Prostate gland (tissue), 2 donors: ENCODE measurements at regions not wholly inside any gene's neighbourhood (a gene's known extent, or its start where the extent isn't known, plus 50 kb on each side); places are given as distances from the start of the nearest gene placed in this dataset.
"Not testable (repeated sequence)": the region's sequence is repeated elsewhere in the genome, so short reads cannot be mapped to it uniquely, and the experiment has no call there.

ENCODE experiments used
- DNase-seq: peaks from one replicate; pipeline ENCODE4 v3.0.0-alpha.2; 2019; ENCODE audit warnings: low spot score
- H3K27ac ChIP-seq, 2 donors: fragments of 200-600 bp; sonication (generic); 2 replicates each; pipeline ENCODE4 v1.5.1; 2017 to 2019
- H3K27me3 ChIP-seq: fragments of 200-600 bp; sonication (generic); replicated peaks from 2 replicates; pipeline ENCODE4 v1.5.1; 2019; ENCODE audit not compliant: insufficient read depth
- H3K36me3 ChIP-seq, 2 donors: fragments of 200-600 bp; sonication (generic); 1 replicate in 1 of 2; 2 replicates in 1 of 2; pipeline versions ENCODE4 v1.5.1 to v1.8.1; 2017 to 2019
- H3K4me1 ChIP-seq: fragments of 200-600 bp; sonication (generic); replicated peaks from 2 replicates; pipeline ENCODE4 v1.5.1; 2019
- H3K4me3 ChIP-seq, 2 donors: fragments of 200-600 bp; sonication (generic); 2 replicates each; pipeline ENCODE4 v1.5.1; 2017 to 2019
- H3K9me3 ChIP-seq: fragments of 200-600 bp; sonication (generic); 2 replicates; pipeline ENCODE4 v1.5.1; 2017
- POLR2A ChIP-seq: fragments of 450-650 bp; IDR thresholded peaks from one replicate; pipeline ENCODE4 v1.6.1; 2016; ENCODE audit warnings: antibody characterized with exemption, mild to moderate bottlenecking
- POLR2AphosphoS5 ChIP-seq: sonication (generic); formaldehyde crosslinking; IDR thresholded peaks from one replicate; pipeline ENCODE4 v1.6.1; 2017; ENCODE audit warnings: antibody characterized with exemption
- WGBS: methylation state at CpG from one replicate; pipeline ENCODE4 v1.1.5; 2018; 5-methylcytosine and 5-hydroxymethylcytosine counted together
- intact Hi-C: fragments of 100-400 bp; cut with DNase I; formaldehyde crosslinking; loops from one replicate; pipeline ENCODE4 v1.14.2; 2022
- TF ChIP-seq, protein P1 (sequence below), 4 experiments: fragments of 200-600 bp in 2 of 4; fragments of 450-650 bp in 2 of 4; sonication (generic) in 2 of 4; IDR thresholded peaks; 1 replicate in 3 of 4; 2 replicates in 1 of 4; pipeline ENCODE4 v1.5.1; 2016 to 2019; ENCODE audit warnings: antibody characterized with exemption in 4 of 4, mild to moderate bottlenecking in 2 of 4, moderate library complexity in 2 of 4

DNA sequence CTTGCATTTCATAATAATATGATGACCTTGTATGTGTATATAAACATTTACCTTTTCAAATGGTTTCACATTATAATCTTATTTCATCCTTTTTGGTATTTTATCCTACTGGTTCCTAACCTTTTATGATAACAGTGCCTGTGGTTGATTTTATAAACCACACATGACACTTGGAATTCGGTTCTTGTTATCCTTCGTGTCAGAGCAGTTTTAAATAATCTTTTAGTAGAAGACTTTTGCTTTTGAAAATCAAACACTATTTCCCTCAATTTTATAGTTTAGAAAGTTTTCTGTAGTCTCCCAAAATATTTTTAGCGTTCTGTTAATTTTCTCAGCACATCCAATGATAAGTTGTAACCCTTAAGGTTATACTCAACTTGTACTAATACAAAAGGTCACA lies 676.8 kb downstream of the RAPGEF2 start:
- intact Hi-C loops, result no loop called here
- no peak for DNase-seq
- 62% methylated on average over 3 of the region's 3 CpGs for WGBS
- Histone ChIP-seq H3K36me3 (no peaks in the 10 kb centered on the region), H3K4me3 (no peak overlapping the region), H3K27ac (no peak overlapping the region), H3K27me3 (no peaks in the 10 kb centered on the region), H3K4me1 (no peaks in the 10 kb centered on the region), H3K9me3 (no peaks in the 10 kb centered on the region)
- TF ChIP-seq POLR2A (no peak), POLR2AphosphoS5 (no peak)
- TF ChIP-seq, protein P1, sequence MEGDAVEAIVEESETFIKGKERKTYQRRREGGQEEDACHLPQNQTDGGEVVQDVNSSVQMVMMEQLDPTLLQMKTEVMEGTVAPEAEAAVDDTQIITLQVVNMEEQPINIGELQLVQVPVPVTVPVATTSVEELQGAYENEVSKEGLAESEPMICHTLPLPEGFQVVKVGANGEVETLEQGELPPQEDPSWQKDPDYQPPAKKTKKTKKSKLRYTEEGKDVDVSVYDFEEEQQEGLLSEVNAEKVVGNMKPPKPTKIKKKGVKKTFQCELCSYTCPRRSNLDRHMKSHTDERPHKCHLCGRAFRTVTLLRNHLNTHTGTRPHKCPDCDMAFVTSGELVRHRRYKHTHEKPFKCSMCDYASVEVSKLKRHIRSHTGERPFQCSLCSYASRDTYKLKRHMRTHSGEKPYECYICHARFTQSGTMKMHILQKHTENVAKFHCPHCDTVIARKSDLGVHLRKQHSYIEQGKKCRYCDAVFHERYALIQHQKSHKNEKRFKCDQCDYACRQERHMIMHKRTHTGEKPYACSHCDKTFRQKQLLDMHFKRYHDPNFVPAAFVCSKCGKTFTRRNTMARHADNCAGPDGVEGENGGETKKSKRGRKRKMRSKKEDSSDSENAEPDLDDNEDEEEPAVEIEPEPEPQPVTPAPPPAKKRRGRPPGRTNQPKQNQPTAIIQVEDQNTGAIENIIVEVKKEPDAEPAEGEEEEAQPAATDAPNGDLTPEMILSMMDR (IDR thresholded peaks at IDR 0.05), result no peak

DNA sequence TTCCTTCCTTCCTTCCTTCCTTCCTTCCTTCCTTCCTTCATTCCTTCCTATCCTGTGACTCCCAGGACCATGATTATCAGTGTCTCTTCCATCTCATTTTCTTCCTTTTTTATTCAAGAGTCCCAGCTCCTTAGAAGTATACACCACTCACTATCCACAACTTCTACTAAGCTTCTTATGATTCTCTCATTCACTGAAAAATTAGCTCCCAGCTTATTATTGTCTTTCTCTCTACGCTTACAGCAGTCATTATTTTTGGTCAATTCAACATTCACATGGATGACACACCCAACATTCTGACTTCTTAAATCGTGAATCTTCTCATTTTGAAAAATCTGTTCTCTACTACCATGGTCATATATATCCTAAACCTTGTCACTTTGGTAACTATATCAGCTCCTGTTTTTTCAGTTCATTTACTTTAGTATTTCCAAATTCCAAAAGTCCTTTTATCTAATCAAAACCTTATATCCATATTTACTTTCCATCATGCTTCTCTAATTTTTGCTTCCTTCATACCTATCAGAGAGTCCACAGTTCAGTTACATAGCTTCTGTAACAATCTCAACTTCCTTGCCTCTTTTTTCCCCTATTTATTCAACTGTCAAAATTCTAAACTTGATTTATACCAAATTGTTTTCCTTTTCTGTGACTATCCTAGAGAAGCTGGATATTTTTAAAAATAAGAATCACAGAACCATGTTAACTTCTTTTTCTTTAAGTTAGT lies 677.5 kb downstream of the RAPGEF2 start:
- no peak for TF ChIP-seq POLR2AphosphoS5
- TF ChIP-seq, protein P1 (IDR thresholded peaks at IDR 0.05), result no peak
- no peak for TF ChIP-seq POLR2A
- Histone ChIP-seq H3K9me3 (no peaks in the 10 kb centered on the region), H3K36me3 (no peaks in the 10 kb centered on the region), H3K4me3 (no peak overlapping the region), H3K27me3 (no peaks in the 10 kb centered on the region), H3K27ac (no peak overlapping the region), H3K4me1 (no peaks in the 10 kb centered on the region)
- no peak for DNase-seq
- intact Hi-C loops, result no loop called here
- 90% methylated on average over 2 of the region's 2 CpGs for WGBS

DNA sequence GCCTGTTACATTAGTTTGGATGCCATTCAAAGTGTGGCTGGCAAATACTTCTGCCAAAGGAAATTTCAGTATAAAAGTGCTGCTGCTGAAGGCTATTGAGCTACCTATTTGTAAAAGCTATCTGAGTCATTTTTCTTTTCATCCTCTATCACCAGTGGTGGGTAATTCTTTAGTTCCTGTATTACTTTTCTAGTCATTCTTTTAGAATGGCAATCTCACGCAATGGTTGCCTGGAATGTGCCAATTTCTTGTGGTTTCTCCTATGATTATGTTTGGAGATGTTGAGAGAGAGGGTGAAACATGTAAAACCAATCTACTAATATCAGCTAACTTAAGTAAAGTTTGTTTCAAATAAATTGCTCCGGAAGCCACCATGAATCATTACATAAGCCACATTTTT lies 685.0 kb downstream of the RAPGEF2 start:
- H3K27me3 ChIP-seq, result no peaks in the 10 kb centered on the region
- no peaks in the 10 kb centered on the region for H3K4me1 ChIP-seq
- intact Hi-C loops, result no loop called here
- DNase-seq, result no peak
- TF ChIP-seq POLR2AphosphoS5, result no peak
- no peak for TF ChIP-seq POLR2A
- TF ChIP-seq, protein P1 (IDR thresholded peaks at IDR 0.05), result no peak
- no peak overlapping the region for H3K4me3 ChIP-seq
- H3K27ac ChIP-seq, result no peak overlapping the region
- 75% methylated on average over 2 of the region's 2 CpGs for WGBS
- H3K9me3 ChIP-seq, result no peaks in the 10 kb centered on the region
- H3K36me3 ChIP-seq, result no peaks in the 10 kb centered on the region

DNA sequence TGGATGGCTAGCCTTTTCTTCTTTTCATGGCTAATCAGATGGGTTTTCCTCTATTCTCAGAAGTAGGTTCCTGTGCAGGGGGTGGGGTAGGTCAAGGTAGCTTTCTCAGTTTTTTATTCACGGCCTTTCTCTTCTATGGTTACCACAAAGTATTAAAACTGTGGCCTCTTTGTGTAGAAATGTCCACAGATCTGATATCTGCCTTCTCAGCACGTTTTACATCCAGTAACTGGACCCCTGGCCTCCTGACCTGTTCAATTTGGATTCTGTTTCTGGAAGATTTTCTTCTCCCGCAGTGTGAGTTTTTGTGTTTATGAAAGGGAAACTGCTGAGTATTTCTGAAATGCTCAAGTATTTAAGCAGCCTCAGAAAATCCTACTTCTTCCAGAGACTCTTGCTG lies 688.5 kb downstream of the RAPGEF2 start:
- no peaks in the 10 kb centered on the region for H3K4me1 ChIP-seq
- intact Hi-C loops, result no loop called here
- no peaks in the 10 kb centered on the region for H3K27me3 ChIP-seq
- no peak overlapping the region for H3K27ac ChIP-seq
- WGBS, result 48% methylated on average over 3 of the region's 3 CpGs
- no peak for TF ChIP-seq POLR2AphosphoS5
- H3K36me3 ChIP-seq, result no peaks in the 10 kb centered on the region
- H3K4me3 ChIP-seq, result no peak overlapping the region
- no peaks in the 10 kb centered on the region for H3K9me3 ChIP-seq
- DNase-seq, result no peak

DNA sequence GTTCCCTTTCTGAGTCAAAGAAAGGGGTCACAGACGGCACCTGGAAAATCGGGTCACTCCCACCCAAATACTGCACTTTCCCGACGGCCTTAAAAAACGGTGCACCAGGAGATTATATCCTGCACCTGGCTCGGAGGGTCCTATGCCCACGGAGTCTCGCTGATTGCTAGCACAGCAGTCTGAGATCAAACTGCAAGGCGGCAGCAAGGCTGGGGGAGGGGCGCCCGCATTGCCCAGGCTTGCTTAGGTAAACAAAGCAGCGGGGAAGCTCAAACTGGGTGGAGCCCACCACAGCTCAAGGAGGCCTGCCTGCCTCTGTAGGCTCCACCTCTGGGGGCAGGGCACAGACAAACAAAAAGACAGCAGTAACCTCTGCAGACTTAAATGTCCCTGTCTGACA lies 701.7 kb downstream of the RAPGEF2 start:
- H3K4me1 ChIP-seq, H3K4me3 ChIP-seq, H3K36me3 ChIP-seq, DNase-seq, intact Hi-C loops, H3K9me3 ChIP-seq, H3K27ac ChIP-seq, H3K27me3 ChIP-seq: not testable (repeated sequence)
- WGBS, result 85% methylated on average over 10 of the region's 12 CpGs

DNA sequence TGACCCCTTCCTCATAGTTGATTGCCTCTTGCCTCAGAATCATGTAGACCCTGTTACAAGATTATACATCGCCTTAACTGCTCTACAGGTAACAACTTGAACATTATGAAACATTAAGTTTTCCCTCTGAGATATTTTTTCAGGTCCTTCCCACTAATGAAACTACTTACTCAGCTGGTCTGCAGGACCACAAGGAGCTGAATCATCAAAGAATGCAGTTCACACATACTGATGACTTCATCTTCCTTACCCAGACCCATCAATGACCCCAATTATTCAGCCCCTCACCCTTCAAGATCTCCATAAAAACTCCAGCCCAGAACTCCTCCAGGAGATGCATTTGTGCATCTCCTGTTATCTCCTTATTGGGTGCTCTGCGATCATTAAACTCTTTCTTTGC lies 720.9 kb downstream of the RAPGEF2 start:
- no peak for DNase-seq
- intact Hi-C loops, result no loop called here
- H3K9me3 ChIP-seq, result no peaks in the 10 kb centered on the region
- no peaks in the 10 kb centered on the region for H3K36me3 ChIP-seq
- 55% methylated on average over 2 of the region's 2 CpGs for WGBS
- TF ChIP-seq POLR2A, result no peak
- no peak for TF ChIP-seq POLR2AphosphoS5
- TF ChIP-seq, protein P1 (IDR thresholded peaks at IDR 0.05), result no peak
- H3K27me3 ChIP-seq, result no peaks in the 10 kb centered on the region
- H3K4me3 ChIP-seq, result no peak overlapping the region
- no peak overlapping the region for H3K27ac ChIP-seq
- H3K4me1 ChIP-seq, result no peaks in the 10 kb centered on the region
